Endothelial cell of umbilical vein (primary cell): ENCODE measurements at regions not wholly inside any gene's neighbourhood (a gene's known extent, or its start where the extent isn't known, plus 50 kb on each side); places are given as distances from the start of the nearest gene placed in this dataset.
"Not testable (repeated sequence)": the region's sequence is repeated elsewhere in the genome, so short reads cannot be mapped to it uniquely, and the experiment has no call there.

Source experiments
- BruUV-seq: library from RNA; stranded (reverse); fragments of 400-500 nt; replicated peaks from 2 replicates; lab custom pipeline; 2021; lab: Mats Ljungman, UMichigan
- CTCF ChIA-PET: fragments of 300-600, 350-600 bp; sonication (Branson Sonifier 250); formaldehyde crosslinking; loops from one replicate; lab custom pipeline; 2021; ENCODE audit warnings: antibody characterized with exemption, inconsistent platforms; lab: Charles Lee
- POLR2A ChIA-PET: fragments of 300-600, 350-600 bp; sonication (Branson Sonifier 250); formaldehyde crosslinking; loops from one replicate; lab custom pipeline; 2021; ENCODE audit warnings: antibody characterized with exemption, inconsistent platforms; lab: Charles Lee
- DNase-seq: peaks from one replicate; pipeline ENCODE4 v3.0.0-alpha.2; 2011; ENCODE audit warnings: low read depth, low spot score
- FAIRE-seq: peaks from 2 replicates; lab custom pipeline; 2011; peaks lifted over from hg19 to GRCh38; lab: Jason Lieb, UNC
- H2AFZ ChIP-seq: 2 replicates; pipeline ENCODE4 v1.6.0; 2012; ENCODE audit warnings: low read depth, low read length, control low read depth, inconsistent platforms
- H3K27ac ChIP-seq: 2 replicates; pipeline ENCODE4 v1.5.1; 2011; ENCODE audit warnings: low read depth, mild to moderate bottlenecking, control low read depth, low read length, moderate library complexity; ENCODE audit not compliant: insufficient read depth
- H3K27me3 ChIP-seq, 2 experiments: 2 replicates each; pipeline versions ENCODE4 v1.6.0 to v1.6.1; 2011; ENCODE audit warnings: low read length in 2 of 2, mixed read lengths in 1 of 2; ENCODE audit not compliant: control insufficient read depth in 2 of 2, insufficient read depth in 2 of 2
- H3K36me3 ChIP-seq, 2 experiments: 2 replicates in 1 of 2; 3 replicates in 1 of 2; pipeline ENCODE4 v1.5.1; 2011; ENCODE audit warnings: low read length in 2 of 2, mild to moderate bottlenecking in 1 of 2, moderate library complexity in 1 of 2; ENCODE audit not compliant: control insufficient read depth in 2 of 2, insufficient read depth in 2 of 2; ENCODE audit errors: extremely low read depth in 1 of 2
- H3K4me1 ChIP-seq: 3 replicates; pipeline ENCODE4 v1.5.1; 2011; ENCODE audit warnings: mild to moderate bottlenecking, low read length; ENCODE audit not compliant: control insufficient read depth, insufficient read depth; ENCODE audit errors: extremely low read depth
- H3K4me2 ChIP-seq: 2 replicates; pipeline ENCODE4 v1.6.1; 2011; ENCODE audit warnings: low read length, control low read depth, mixed read lengths; ENCODE audit not compliant: insufficient read depth
- H3K4me3 ChIP-seq, 3 experiments: fragments of 200-600 bp in 1 of 3; sonication (generic), shearing (Covaris generic) in 1 of 3; replicated peaks in 1 of 3; 2 replicates each; pipeline ENCODE4 v1.5.1; 2011 to 2016; ENCODE audit warnings: control low read depth in 3 of 3, low read length in 3 of 3, mild to moderate bottlenecking in 2 of 3, inconsistent platforms in 1 of 3, low read depth in 1 of 3, moderate library complexity in 1 of 3; ENCODE audit not compliant: insufficient read depth in 1 of 3
- H3K79me2 ChIP-seq: 2 replicates; pipeline ENCODE4 v1.6.0; 2012; ENCODE audit warnings: low read length, inconsistent platforms; ENCODE audit not compliant: control insufficient read depth, insufficient read depth
- H3K9ac ChIP-seq: replicated peaks from 2 replicates; pipeline ENCODE3; 2011; ENCODE audit warnings: low read length, control low read depth; ENCODE audit not compliant: insufficient read depth; ENCODE audit errors: extremely low read depth
- H3K9me1 ChIP-seq: replicated peaks from 3 replicates; pipeline ENCODE4 v1.6.0; 2011; ENCODE audit warnings: mild to moderate bottlenecking, low read length; ENCODE audit not compliant: control insufficient read depth, insufficient read depth; ENCODE audit errors: extremely low read depth
- H3K9me3 ChIP-seq: replicated peaks from 2 replicates; pipeline ENCODE4 v1.5.1; 2012; ENCODE audit warnings: low read length, inconsistent platforms; ENCODE audit not compliant: control insufficient read depth, insufficient read depth
- H4K20me1 ChIP-seq: replicated peaks from 2 replicates; pipeline ENCODE3; 2011; ENCODE audit warnings: mild to moderate bottlenecking, low read length; ENCODE audit not compliant: control insufficient read depth, insufficient read depth; ENCODE audit errors: extremely low read depth
- CTCF ChIP-seq, 2 donors: IDR thresholded peaks; 1 replicate in 1 of 2; 2 replicates in 1 of 2; pipeline ENCODE4 v1.5.1; 2011; ENCODE audit warnings: low read length in 2 of 2, mild to moderate bottlenecking in 2 of 2, moderate library complexity in 2 of 2, control low read depth in 1 of 2, inconsistent platforms in 1 of 2, low read depth in 1 of 2; ENCODE audit not compliant: insufficient read depth in 1 of 2; ENCODE audit errors: extremely low read depth in 1 of 2
- EZH2 ChIP-seq: IDR thresholded peaks from 2 replicates; pipeline ENCODE4 v1.6.1; 2012; ENCODE audit warnings: borderline replicate concordance, low read depth, mild to moderate bottlenecking, moderate library complexity, low read length, inconsistent platforms; ENCODE audit not compliant: severe bottlenecking
- FOS ChIP-seq: IDR thresholded peaks from 2 replicates; pipeline ENCODE4 v1.6.1; 2011; ENCODE audit warnings: mild to moderate bottlenecking, low read length, moderate library complexity, borderline replicate concordance; ENCODE audit not compliant: insufficient read depth
- GATA2 ChIP-seq: IDR thresholded peaks from 2 replicates; pipeline ENCODE4 v1.7.0; 2011; ENCODE audit warnings: low read depth, mild to moderate bottlenecking, moderate library complexity, mixed read lengths, low read length; ENCODE audit not compliant: insufficient read length, insufficient read depth
- JUN ChIP-seq: IDR thresholded peaks from 2 replicates; pipeline ENCODE4 v1.6.1; 2011; ENCODE audit warnings: borderline replicate concordance, low read depth; ENCODE audit not compliant: insufficient read length, insufficient read depth
- MAX ChIP-seq: IDR thresholded peaks from 2 replicates; pipeline ENCODE4 v1.6.1; 2011; ENCODE audit not compliant: insufficient read depth, insufficient read length
- MYC ChIP-seq: IDR thresholded peaks from one replicate; pipeline ENCODE4 v1.6.1; 2011; ENCODE audit warnings: mild to moderate bottlenecking, low read depth, low read length
- POLR2A ChIP-seq: IDR thresholded peaks from 2 replicates; pipeline ENCODE4 v1.6.1; 2012; ENCODE audit warnings: low read depth, mild to moderate bottlenecking, control low read depth, low read length
- POLR2AphosphoS5 ChIP-seq: IDR thresholded peaks from 2 replicates; pipeline ENCODE4 v1.6.1; 2012; ENCODE audit warnings: low read depth, mild to moderate bottlenecking, control low read depth, low read length, moderate library complexity; ENCODE audit not compliant: insufficient read depth
- dilution Hi-C: fragments of 300-500 bp; cut with MboI; formaldehyde crosslinking; loops from one replicate; pipeline ENCODE4 v1.15.0; 2019; ENCODE audit warnings: low sequenced_read_pairs; ENCODE audit not compliant: extremely low pct_ligation_motif_present
- intact Hi-C: fragments of 100-400 bp; cut with micrococcal nuclease; formaldehyde crosslinking; loops from one replicate; pipeline ENCODE4 v1.10.0; 2022

- H4K20me1 ChIP-seq = no peaks in the 10 kb centered on the region
- no peak overlapping the region for H3K4me2 ChIP-seq
- no peaks in the 10 kb centered on the region for H3K9me3 ChIP-seq
- no TSS peak for BruUV-seq
- ChIA-PET CTCF (interaction anchor here (0.6 kb wide), 1 partner anchor 175 kb away, joined by 3 read pairs; no protein-coding TSS in a partner anchor), POLR2A (no interaction called here)
- peaks cover 50% of the 10 kb centered on the region for H3K4me1 ChIP-seq
- H3K9ac ChIP-seq = no peak overlapping the region
- TF ChIP-seq POLR2AphosphoS5 (no peak), CTCF (IDR thresholded peaks at IDR 0.05; ENCODE audit: extremely low read depth in 1 of 2, insufficient read depth in 1 of 2, low read depth in 1 of 2, low read length in 2 of 2) (no peak), POLR2A (no peak), FOS (no peak), MAX (no peak), EZH2 (no peak), GATA2 (no peak), MYC (no peak), JUN (no peak)
- no peaks in the 10 kb centered on the region for H3K36me3 ChIP-seq
- H3K4me3 ChIP-seq = no peak overlapping the region
- H3K27me3 ChIP-seq = no peaks in the 10 kb centered on the region
- FAIRE-seq = no peak
- no peaks in the 10 kb centered on the region for H3K9me1 ChIP-seq
- H3K79me2 ChIP-seq = no peaks in the 10 kb centered on the region
- DNase-seq = no peak
- dilution Hi-C loops = no loop called here
- intact Hi-C loops = loop anchor here (10.0 kb wide), 1 partner anchor 79 kb away; the partner anchor contains the start of gene VKORC1L1
- H2AFZ ChIP-seq = no peak overlapping the region
- no peak overlapping the region for H3K27ac ChIP-seq
Measured at GRCh38 chr7:65796205-65796604, 76.7 kb upstream of the VKORC1L1 start.

GRCh38 chr7:65797086-65797485, 75.8 kb upstream of the VKORC1L1 start:
- FAIRE-seq, H3K4me3 ChIP-seq, H4K20me1 ChIP-seq, H3K4me2 ChIP-seq, H3K27ac ChIP-seq, H3K27me3 ChIP-seq, H2AFZ ChIP-seq, H3K9me3 ChIP-seq, CTCF ChIA-PET, H3K79me2 ChIP-seq, POLR2A ChIA-PET, DNase-seq, H3K36me3 ChIP-seq, dilution Hi-C loops, H3K9me1 ChIP-seq, H3K9ac ChIP-seq, BruUV-seq: not testable (repeated sequence)
- intact Hi-C loops = loop anchor here (10.0 kb wide), 1 partner anchor 78 kb away; the partner anchor contains the start of gene VKORC1L1
- peaks cover 50% of the 10 kb centered on the region for H3K4me1 ChIP-seq

- peak overlapping the region; percentile 85 for H3K27ac ChIP-seq
- FAIRE-seq, dilution Hi-C loops: not testable (repeated sequence)
Measured at GRCh38 chr7:65797566-65797965, 75.3 kb upstream of the VKORC1L1 start.

More at GRCh38 chr7:65797566-65797965, 75.3 kb upstream of the VKORC1L1 start:
- H3K9me1 ChIP-seq, H4K20me1 ChIP-seq, H3K4me3 ChIP-seq, POLR2A ChIA-PET, CTCF ChIA-PET, H3K79me2 ChIP-seq, H3K4me2 ChIP-seq, H3K27me3 ChIP-seq, H3K9me3 ChIP-seq, BruUV-seq, H2AFZ ChIP-seq, H3K36me3 ChIP-seq, H3K9ac ChIP-seq, DNase-seq: not testable (repeated sequence)
- intact Hi-C loops = loop anchor here (10.0 kb wide), 1 partner anchor 77 kb away; the partner anchor contains the start of gene VKORC1L1
- H3K4me1 ChIP-seq = peaks cover 50% of the 10 kb centered on the region
